ENCODE measurements at regions not wholly inside any gene's neighbourhood (a gene's known extent, or its start where the extent isn't known, plus 50 kb on each side); places are given as distances from the start of the nearest gene placed in this dataset.
"Not testable (repeated sequence)": the region's sequence is repeated elsewhere in the genome, so short reads cannot be mapped to it uniquely, and the experiment has no call there.

GRCh38 chr5:9852671-9853070 is 222.5 kb upstream of the TAS2R1 start:
- DNase-seq (ENCODE audit: low read depth) = no peak

GRCh38 chr5:9851458-9851857 is 221.3 kb upstream of the TAS2R1 start:
- DNase-seq (ENCODE audit: low read depth) = peak; percentile 89

- no peak for DNase-seq (ENCODE audit: low read depth)
These were observed 220.3 kb upstream of the TAS2R1 start for GRCh38 chr5:9850456-9850855.

GRCh38 chr5:9847631-9848030 is 217.5 kb upstream of the TAS2R1 start:
- DNase-seq (ENCODE audit: low read depth) = no peak

GRCh38 chr5:9845185-9845584 is 215.0 kb upstream of the TAS2R1 start:
- DNase-seq (ENCODE audit: low read depth) = no peak

GRCh38 chr5:9841516-9842170 is 211.5 kb upstream of the TAS2R1 start:
- DNase-seq (ENCODE audit: low read depth) = no peak

- DNase-seq (ENCODE audit: low read depth) = no peak
These were observed 208.8 kb upstream of the TAS2R1 start for GRCh38 chr5:9838916-9839315.

GRCh38 chr5:9834871-9835770 is 205.0 kb upstream of the TAS2R1 start:
- no peak for DNase-seq (ENCODE audit: low read depth)

- DNase-seq (ENCODE audit: low read depth) = no peak
These were observed 203.7 kb upstream of the TAS2R1 start for GRCh38 chr5:9833871-9834270.

GRCh38 chr5:9832921-9833320 is 202.8 kb upstream of the TAS2R1 start:
- DNase-seq (ENCODE audit: low read depth) = no peak

GRCh38 chr5:9831823-9832222 is 201.7 kb upstream of the TAS2R1 start:
- no peak for DNase-seq (ENCODE audit: low read depth)

GRCh38 chr5:9830184-9830583 is 200.0 kb upstream of the TAS2R1 start:
- DNase-seq (ENCODE audit: low read depth) = no peak

GRCh38 chr5:9829621-9830020 is 199.5 kb upstream of the TAS2R1 start:
- DNase-seq (ENCODE audit: low read depth) = no peak

GRCh38 chr5:9820691-9821449 is 190.7 kb upstream of the TAS2R1 start:
- peak; percentile 17 for DNase-seq (ENCODE audit: low read depth)

GRCh38 chr5:9818340-9818845 is 188.2 kb upstream of the TAS2R1 start:
- DNase-seq (ENCODE audit: low read depth) = no peak

GRCh38 chr5:9817819-9818218 is 187.7 kb upstream of the TAS2R1 start:
- DNase-seq (ENCODE audit: low read depth) = no peak

GRCh38 chr5:9815051-9815450 is 184.9 kb upstream of the TAS2R1 start:
- DNase-seq (ENCODE audit: low read depth) = no peak

- DNase-seq (ENCODE audit: low read depth) = no peak
These were observed 183.2 kb upstream of the TAS2R1 start for GRCh38 chr5:9813305-9813704.

- DNase-seq (ENCODE audit: low read depth) = not testable (repeated sequence)
These were observed 177.2 kb upstream of the TAS2R1 start for GRCh38 chr5:9807366-9807765.

GRCh38 chr5:9801908-9802307 is 171.8 kb upstream of the TAS2R1 start:
- DNase-seq (ENCODE audit: low read depth) = no peak

GRCh38 chr5:9799606-9800005 is 169.5 kb upstream of the TAS2R1 start:
- no peak for DNase-seq (ENCODE audit: low read depth)

GRCh38 chr5:9790276-9790675 is 160.1 kb upstream of the TAS2R1 start:
- DNase-seq (ENCODE audit: low read depth) = no peak

- DNase-seq (ENCODE audit: low read depth) = no peak
These were observed 159.6 kb upstream of the TAS2R1 start for GRCh38 chr5:9789777-9790176.

All from GM04503 (cell line).